GM06990 (cell line): ENCODE measurements at regions not wholly inside any gene's neighbourhood (a gene's known extent, or its start where the extent isn't known, plus 50 kb on each side); places are given as distances from the start of the nearest gene placed in this dataset.

Experiments
- DNase-seq: peaks from one replicate; pipeline ENCODE4 v3.0.0-alpha.2; 2011; ENCODE audit not compliant: insufficient read length; ENCODE audit errors: extremely low read depth
- H3K27me3 ChIP-seq: replicated peaks from 2 replicates; pipeline ENCODE4 v1.6.0; 2011; ENCODE audit warnings: low read length; ENCODE audit not compliant: control insufficient read depth, insufficient read depth
- H3K36me3 ChIP-seq: 2 replicates; pipeline ENCODE4 v1.5.1; 2011; ENCODE audit warnings: low read length; ENCODE audit not compliant: control insufficient read depth, insufficient read depth
- H3K4me3 ChIP-seq: replicated peaks from 2 replicates; pipeline ENCODE4 v1.5.1; 2011; ENCODE audit warnings: low read depth, mild to moderate bottlenecking, control low read depth, low read length
- TF ChIP-seq, protein P1 (sequence below): IDR thresholded peaks from 2 replicates; pipeline ENCODE4 v1.5.1; 2011; ENCODE audit warnings: low read length, control low read depth, mild to moderate bottlenecking, inconsistent platforms; ENCODE audit not compliant: insufficient read depth, poor library complexity, severe bottlenecking

GRCh38 chr10:3623746-3624145, 161.3 kb downstream of the KLF6 start:
- Histone ChIP-seq H3K27me3 (no peaks in the 10 kb centered on the region), H3K4me3 (no peak overlapping the region), H3K36me3 (no peaks in the 10 kb centered on the region)
- no peak for DNase-seq
- TF ChIP-seq, protein P1, sequence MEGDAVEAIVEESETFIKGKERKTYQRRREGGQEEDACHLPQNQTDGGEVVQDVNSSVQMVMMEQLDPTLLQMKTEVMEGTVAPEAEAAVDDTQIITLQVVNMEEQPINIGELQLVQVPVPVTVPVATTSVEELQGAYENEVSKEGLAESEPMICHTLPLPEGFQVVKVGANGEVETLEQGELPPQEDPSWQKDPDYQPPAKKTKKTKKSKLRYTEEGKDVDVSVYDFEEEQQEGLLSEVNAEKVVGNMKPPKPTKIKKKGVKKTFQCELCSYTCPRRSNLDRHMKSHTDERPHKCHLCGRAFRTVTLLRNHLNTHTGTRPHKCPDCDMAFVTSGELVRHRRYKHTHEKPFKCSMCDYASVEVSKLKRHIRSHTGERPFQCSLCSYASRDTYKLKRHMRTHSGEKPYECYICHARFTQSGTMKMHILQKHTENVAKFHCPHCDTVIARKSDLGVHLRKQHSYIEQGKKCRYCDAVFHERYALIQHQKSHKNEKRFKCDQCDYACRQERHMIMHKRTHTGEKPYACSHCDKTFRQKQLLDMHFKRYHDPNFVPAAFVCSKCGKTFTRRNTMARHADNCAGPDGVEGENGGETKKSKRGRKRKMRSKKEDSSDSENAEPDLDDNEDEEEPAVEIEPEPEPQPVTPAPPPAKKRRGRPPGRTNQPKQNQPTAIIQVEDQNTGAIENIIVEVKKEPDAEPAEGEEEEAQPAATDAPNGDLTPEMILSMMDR: no peak

DNA sequence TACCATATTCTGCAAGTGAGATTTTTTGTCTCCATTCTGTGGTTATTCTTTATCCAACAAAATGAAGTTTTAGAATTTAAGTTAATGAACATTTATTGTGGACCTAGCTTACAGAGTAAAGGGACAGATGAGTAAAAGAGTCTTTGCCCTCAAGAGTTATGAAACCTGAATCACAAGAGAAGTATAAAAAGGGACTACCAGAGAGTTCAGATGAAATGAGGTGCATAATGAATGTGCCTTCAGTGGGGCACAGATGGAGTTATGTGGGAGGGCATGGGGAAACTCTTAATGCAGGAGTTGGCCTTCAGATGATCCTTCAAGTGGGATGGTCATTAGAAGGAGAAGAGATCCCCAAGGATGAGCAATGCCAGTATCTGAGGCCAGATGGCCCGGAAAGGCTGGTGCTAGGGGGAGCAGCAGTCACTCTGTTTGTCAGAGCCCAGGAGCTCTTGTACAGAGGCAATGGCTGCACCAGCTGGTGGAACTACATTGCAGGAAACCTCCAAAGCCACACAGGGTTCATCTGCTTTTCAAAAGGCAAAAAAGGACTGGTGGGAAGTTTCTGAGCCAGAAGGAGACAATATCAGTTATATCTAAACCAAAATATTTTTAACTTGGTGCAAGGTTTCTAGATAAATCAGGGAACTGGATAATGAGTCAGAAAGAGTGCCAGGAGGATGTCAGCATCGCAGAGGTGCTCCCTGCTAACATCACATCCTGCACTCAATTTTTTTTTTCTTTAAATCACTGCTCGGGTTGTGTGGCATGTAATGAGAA, 162.0 kb downstream of the KLF6 start:
- DNase-seq: no peak
- Histone ChIP-seq H3K27me3 (no peaks in the 10 kb centered on the region), H3K36me3 (no peaks in the 10 kb centered on the region), H3K4me3 (no peak overlapping the region)
- TF ChIP-seq, protein P1: no peak

DNA sequence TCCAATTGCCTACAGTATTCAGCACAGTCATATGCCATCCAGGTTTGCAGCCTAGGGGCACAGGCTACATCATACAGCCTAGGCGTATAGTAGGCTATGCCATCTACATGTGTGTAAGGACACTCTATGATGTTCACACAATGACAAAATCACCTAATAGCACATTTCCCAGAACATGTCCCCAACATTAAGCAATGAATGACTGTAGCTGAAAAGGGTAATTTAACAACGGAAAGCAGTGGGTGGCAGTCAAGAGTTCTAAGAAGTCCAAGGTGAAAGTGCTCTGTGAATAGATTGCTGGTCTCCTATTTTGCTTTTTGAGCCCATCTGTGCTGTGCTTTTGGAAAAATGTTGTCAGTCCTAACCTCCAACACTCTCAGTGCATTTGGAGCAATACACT, 162.6 kb downstream of the KLF6 start:
- Histone ChIP-seq H3K4me3 (no peak overlapping the region), H3K27me3 (no peaks in the 10 kb centered on the region), H3K36me3 (no peaks in the 10 kb centered on the region)
- DNase-seq: no peak
- TF ChIP-seq, protein P1: no peak

DNA sequence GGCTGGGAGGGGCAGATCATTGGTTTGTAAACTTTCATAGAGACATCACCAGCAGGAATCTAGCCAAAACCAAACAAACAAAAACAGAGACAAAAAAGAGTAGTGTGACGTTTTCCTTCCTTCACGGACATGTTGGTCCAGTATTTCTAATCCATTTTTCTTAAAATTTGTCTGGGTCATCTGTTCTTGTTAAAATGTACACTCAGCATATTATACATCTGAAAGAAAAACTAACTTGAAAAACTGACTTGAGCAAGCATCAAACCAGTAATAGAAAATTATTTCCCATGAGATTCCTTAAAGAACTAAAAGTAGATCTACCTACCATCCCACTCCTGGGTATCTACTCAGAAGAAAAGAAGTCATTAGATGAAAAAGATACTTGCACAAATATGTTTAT, 164.2 kb downstream of the KLF6 start:
- H3K4me3 ChIP-seq: no peak overlapping the region
- TF ChIP-seq, protein P1: no peak
- DNase-seq: no peak
- no peaks in the 10 kb centered on the region for H3K36me3 ChIP-seq
- no peaks in the 10 kb centered on the region for H3K27me3 ChIP-seq

DNA sequence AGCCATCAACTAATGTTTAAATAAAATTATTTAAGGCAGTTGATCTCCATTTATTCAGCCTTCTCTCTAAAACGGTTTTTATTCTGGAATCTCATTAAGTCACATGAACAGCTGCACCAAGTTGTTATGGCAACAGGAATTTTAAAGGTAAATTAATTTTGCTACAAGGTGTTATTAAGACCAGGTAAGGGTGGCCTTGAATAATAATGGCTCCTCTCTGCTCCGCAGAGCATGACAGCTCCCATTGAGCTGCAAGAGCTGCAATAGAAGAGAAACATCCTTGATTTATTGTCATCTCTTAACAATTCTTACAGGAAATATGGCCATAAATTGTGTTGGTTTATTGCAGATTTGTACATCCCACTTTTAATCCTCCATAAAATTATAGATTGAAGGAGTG, 165.8 kb downstream of the KLF6 start:
- no peaks in the 10 kb centered on the region for H3K27me3 ChIP-seq
- no peak for DNase-seq
- H3K36me3 ChIP-seq: no peaks in the 10 kb centered on the region
- TF ChIP-seq, protein P1: no peak
- no peak overlapping the region for H3K4me3 ChIP-seq
